ENCODE measurements at regions not wholly inside any gene's neighbourhood (a gene's known extent, or its start where the extent isn't known, plus 50 kb on each side); places are given as distances from the start of the nearest gene placed in this dataset.

- H3K27ac Mint-ChIP-seq (ENCODE audit: unreplicated experiment), result peak overlapping the region; percentile 68
- no peaks in the 10 kb centered on the region for H3K36me3 Mint-ChIP-seq (ENCODE audit: low read depth)
- no peak overlapping the region for H3K4me3 Mint-ChIP-seq (ENCODE audit: unreplicated experiment)
- DNase-seq (ENCODE audit: low spot score), result no peak
- H3K27me3 Mint-ChIP-seq (ENCODE audit: low read depth), result no peaks in the 10 kb centered on the region
- peaks cover 60% of the 10 kb centered on the region for H3K4me1 Mint-ChIP-seq (ENCODE audit: low read depth)
- TF ChIP-seq, protein P1, sequence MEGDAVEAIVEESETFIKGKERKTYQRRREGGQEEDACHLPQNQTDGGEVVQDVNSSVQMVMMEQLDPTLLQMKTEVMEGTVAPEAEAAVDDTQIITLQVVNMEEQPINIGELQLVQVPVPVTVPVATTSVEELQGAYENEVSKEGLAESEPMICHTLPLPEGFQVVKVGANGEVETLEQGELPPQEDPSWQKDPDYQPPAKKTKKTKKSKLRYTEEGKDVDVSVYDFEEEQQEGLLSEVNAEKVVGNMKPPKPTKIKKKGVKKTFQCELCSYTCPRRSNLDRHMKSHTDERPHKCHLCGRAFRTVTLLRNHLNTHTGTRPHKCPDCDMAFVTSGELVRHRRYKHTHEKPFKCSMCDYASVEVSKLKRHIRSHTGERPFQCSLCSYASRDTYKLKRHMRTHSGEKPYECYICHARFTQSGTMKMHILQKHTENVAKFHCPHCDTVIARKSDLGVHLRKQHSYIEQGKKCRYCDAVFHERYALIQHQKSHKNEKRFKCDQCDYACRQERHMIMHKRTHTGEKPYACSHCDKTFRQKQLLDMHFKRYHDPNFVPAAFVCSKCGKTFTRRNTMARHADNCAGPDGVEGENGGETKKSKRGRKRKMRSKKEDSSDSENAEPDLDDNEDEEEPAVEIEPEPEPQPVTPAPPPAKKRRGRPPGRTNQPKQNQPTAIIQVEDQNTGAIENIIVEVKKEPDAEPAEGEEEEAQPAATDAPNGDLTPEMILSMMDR (IDR thresholded peaks at IDR 0.05), result no peak
- H3K9me3 Mint-ChIP-seq (ENCODE audit: low read depth), result no peaks in the 10 kb centered on the region
Observed at GRCh38 chr6:44646355-44646754, 258.8 kb downstream of the CDC5L start.

DNA sequence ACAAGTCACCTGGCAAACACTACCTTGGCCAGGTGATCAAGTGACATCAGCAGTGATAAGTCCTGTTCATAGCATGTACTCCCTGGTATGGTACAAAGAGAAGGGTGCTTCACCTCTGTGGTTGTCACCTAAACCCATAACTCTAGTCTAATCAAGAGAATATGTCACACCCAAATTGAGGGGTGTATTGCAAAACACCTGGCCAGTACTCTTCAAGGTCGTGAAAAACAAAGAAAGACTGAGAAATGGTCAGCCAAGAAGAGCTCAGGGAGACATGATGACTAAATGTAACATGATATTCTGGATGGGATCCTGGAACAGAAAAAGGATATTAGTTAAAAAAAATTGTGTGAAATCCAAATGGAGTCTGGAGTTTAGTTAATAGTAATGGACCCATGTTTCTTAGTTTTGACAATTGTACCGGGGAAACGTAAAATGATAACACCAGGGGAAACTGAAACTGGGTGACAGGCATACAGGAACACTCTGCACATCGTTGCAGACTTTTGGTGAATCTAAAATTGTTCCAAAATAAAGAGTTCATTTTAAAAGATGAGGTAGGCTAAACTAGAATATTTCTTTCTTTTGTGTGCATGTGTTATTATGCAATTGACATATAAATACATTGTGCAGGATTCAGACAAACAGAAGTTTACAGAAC lies 262.0 kb downstream of the CDC5L start:
- DNase-seq (ENCODE audit: low spot score), result no peak
- H3K27ac Mint-ChIP-seq (ENCODE audit: unreplicated experiment), result peak overlapping the region; percentile 14
- H3K9me3 Mint-ChIP-seq (ENCODE audit: low read depth), result no peaks in the 10 kb centered on the region
- no peak overlapping the region for H3K4me3 Mint-ChIP-seq (ENCODE audit: unreplicated experiment)
- peaks cover 63% of the 10 kb centered on the region for H3K4me1 Mint-ChIP-seq (ENCODE audit: low read depth)
- no peaks in the 10 kb centered on the region for H3K27me3 Mint-ChIP-seq (ENCODE audit: low read depth)
- H3K36me3 Mint-ChIP-seq (ENCODE audit: low read depth), result no peaks in the 10 kb centered on the region
- TF ChIP-seq, protein P1 (IDR thresholded peaks at IDR 0.05), result no peak

DNA sequence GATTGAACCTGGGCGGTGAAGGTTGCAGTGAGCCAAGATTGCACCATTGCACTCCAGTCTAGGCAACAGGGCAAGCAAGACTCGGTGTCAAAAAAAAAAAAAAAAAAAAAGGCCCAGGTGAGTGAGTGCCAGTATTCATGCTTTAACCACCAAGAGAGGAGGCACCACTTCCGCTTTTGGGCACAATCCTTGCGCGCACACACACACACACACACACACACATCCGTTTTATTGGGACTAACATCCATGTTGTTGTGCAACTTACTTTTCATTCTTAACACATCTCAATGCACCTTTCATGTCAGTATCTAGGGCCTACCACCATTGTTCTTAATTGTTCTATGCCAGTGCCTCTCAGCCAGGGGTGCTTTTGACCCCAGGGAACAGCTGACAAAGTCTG lies 263.0 kb downstream of the CDC5L start:
- peaks cover 59% of the 10 kb centered on the region for H3K4me1 Mint-ChIP-seq (ENCODE audit: low read depth)

DNA sequence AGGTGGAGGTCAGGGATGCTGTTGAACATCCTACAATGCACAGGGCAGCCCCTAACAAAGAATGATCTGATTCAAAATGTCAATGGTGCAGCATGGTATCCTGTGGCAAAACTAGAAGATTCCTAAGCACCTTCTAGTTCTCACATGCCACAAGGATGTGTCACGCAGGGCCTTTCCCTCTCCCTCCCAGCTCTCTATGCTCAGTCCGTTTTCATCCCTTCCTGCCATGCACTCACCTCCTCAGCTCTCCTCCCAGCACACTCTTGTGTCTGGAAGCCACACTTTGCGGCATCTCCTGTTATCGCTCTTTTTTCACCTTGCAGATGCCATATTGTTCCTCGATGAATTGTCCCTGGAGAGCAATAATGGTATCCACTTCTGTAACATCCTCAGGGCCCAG lies 263.4 kb downstream of the CDC5L start:
- H3K27ac Mint-ChIP-seq (ENCODE audit: unreplicated experiment), result no peak overlapping the region
- no peak overlapping the region for H3K4me3 Mint-ChIP-seq (ENCODE audit: unreplicated experiment)
- H3K36me3 Mint-ChIP-seq (ENCODE audit: low read depth), result no peaks in the 10 kb centered on the region
- TF ChIP-seq, protein P1 (IDR thresholded peaks at IDR 0.05), result no peak
- H3K9me3 Mint-ChIP-seq (ENCODE audit: low read depth), result no peaks in the 10 kb centered on the region
- H3K4me1 Mint-ChIP-seq (ENCODE audit: low read depth), result peaks cover 60% of the 10 kb centered on the region
- no peaks in the 10 kb centered on the region for H3K27me3 Mint-ChIP-seq (ENCODE audit: low read depth)
- no peak for DNase-seq (ENCODE audit: low spot score)

More for the DNA sequence above, 263.0 kb downstream of the CDC5L start:
- Mint-ChIP-seq H3K4me3 (ENCODE audit: unreplicated experiment) (no peak overlapping the region), H3K36me3 (ENCODE audit: low read depth) (no peaks in the 10 kb centered on the region), H3K27me3 (ENCODE audit: low read depth) (no peaks in the 10 kb centered on the region), H3K9me3 (ENCODE audit: low read depth) (no peaks in the 10 kb centered on the region), H3K27ac (ENCODE audit: unreplicated experiment) (no peak overlapping the region)
- TF ChIP-seq, protein P1 (IDR thresholded peaks at IDR 0.05), result no peak
- no peak for DNase-seq (ENCODE audit: low spot score)

- Mint-ChIP-seq H3K4me3 (ENCODE audit: unreplicated experiment) (no peak overlapping the region), H3K36me3 (ENCODE audit: low read depth) (no peaks in the 10 kb centered on the region), H3K27ac (ENCODE audit: unreplicated experiment) (peak overlapping the region; percentile 4), H3K27me3 (ENCODE audit: low read depth) (no peaks in the 10 kb centered on the region), H3K9me3 (ENCODE audit: low read depth) (no peaks in the 10 kb centered on the region), H3K4me1 (ENCODE audit: low read depth) (peaks cover 56% of the 10 kb centered on the region)
- DNase-seq (ENCODE audit: low spot score), result no peak
- TF ChIP-seq, protein P1 (IDR thresholded peaks at IDR 0.05), result no peak
Observed at GRCh38 chr6:44651604-44652003, 264.1 kb downstream of the CDC5L start.

All from chondrocyte (in vitro differentiated cells).